Activated CD8-positive, alpha-beta T cell treated with anti-CD3 and anti-CD28 coated beads for 36 hours (primary cell): ENCODE measurements at regions not wholly inside any gene's neighbourhood (a gene's known extent, or its start where the extent isn't known, plus 50 kb on each side); places are given as distances from the start of the nearest gene placed in this dataset.

Experiments
- ATAC-seq: fragments of 200-7000 bp; cut with Tn5 transposase; one replicate; pipeline ENCODE4 v1.10.0; 2021; ENCODE audit warnings: mild to moderate bottlenecking, moderate library complexity
- CTCF ChIA-PET: fragments of 350-600 bp; sonication (Branson Sonifier 250); formaldehyde crosslinking; loops from one replicate; lab custom pipeline; 2021; ENCODE audit warnings: antibody characterized with exemption; lab: Charles Lee
- POLR2A ChIA-PET: fragments of 350-600 bp; sonication (Branson Sonifier 250); formaldehyde crosslinking; loops from one replicate; lab custom pipeline; 2021; ENCODE audit warnings: antibody characterized with exemption; lab: Charles Lee
- DNase-seq: peaks from one replicate; pipeline ENCODE4 v3.0.0-alpha.2; 2020
- H3K27ac Mint-ChIP-seq: one replicate; pipeline ENCODE4 v1.8.0; 2021; ENCODE audit warnings: mild to moderate bottlenecking, mixed read lengths
- H3K27me3 Mint-ChIP-seq: one replicate; pipeline ENCODE4 v1.8.0; 2021; ENCODE audit warnings: mixed read lengths
- H3K36me3 Mint-ChIP-seq: one replicate; pipeline ENCODE4 v1.8.0; 2021; ENCODE audit warnings: low read depth, mixed read lengths
- H3K4me1 Mint-ChIP-seq: one replicate; pipeline ENCODE4 v1.8.0; 2021; ENCODE audit warnings: low read depth, mixed read lengths
- H3K4me3 Mint-ChIP-seq: one replicate; pipeline ENCODE4 v1.8.0; 2021; ENCODE audit warnings: mild to moderate bottlenecking, moderate library complexity, mixed read lengths
- H3K9me3 Mint-ChIP-seq: one replicate; pipeline ENCODE4 v1.8.0; 2021; ENCODE audit warnings: mixed read lengths
- CTCF ChIP-seq: fragments of 200-600 bp; IDR thresholded peaks from one replicate; pipeline ENCODE4 v1.8.0; 2022; ENCODE audit warnings: antibody characterized with exemption, mild to moderate bottlenecking
- intact Hi-C: fragments of 100-400 bp; cut with micrococcal nuclease; formaldehyde crosslinking; loops from one replicate; pipeline ENCODE4 v1.10.0; 2022

GRCh38 chr5:120874081-120874862, 410.2 kb downstream of the PRR16 start:
- Mint-ChIP-seq H3K36me3 (no peaks in the 10 kb centered on the region), H3K4me3 (no peak overlapping the region), H3K27ac (no peak overlapping the region), H3K4me1 (no peaks in the 10 kb centered on the region), H3K27me3 (peaks cover 3% of the 10 kb centered on the region), H3K9me3 (peaks cover 1% of the 10 kb centered on the region)
- ATAC-seq (no peak), DNase-seq (no peak)
- CTCF ChIA-PET = no interaction called here
- intact Hi-C loops = no loop called here
- TF ChIP-seq CTCF = no peak
- POLR2A ChIA-PET = no interaction called here

- DNase-seq (no peak), ATAC-seq (no peak)
- Mint-ChIP-seq H3K9me3 (peaks cover 1% of the 10 kb centered on the region), H3K36me3 (no peaks in the 10 kb centered on the region), H3K4me1 (no peaks in the 10 kb centered on the region), H3K27me3 (no peaks in the 10 kb centered on the region), H3K4me3 (no peak overlapping the region), H3K27ac (no peak overlapping the region)
- intact Hi-C loops = no loop called here
- TF ChIP-seq CTCF = no peak
- POLR2A ChIA-PET = no interaction called here
- CTCF ChIA-PET = no interaction called here
Observed at GRCh38 chr5:120882038-120882775, 418.1 kb downstream of the PRR16 start.

GRCh38 chr5:120886351-120886860, 422.3 kb downstream of the PRR16 start:
- peaks cover 6% of the 10 kb centered on the region for H3K9me3 Mint-ChIP-seq
- no peaks in the 10 kb centered on the region for H3K4me1 Mint-ChIP-seq
- no peak overlapping the region for H3K27ac Mint-ChIP-seq
- no peaks in the 10 kb centered on the region for H3K36me3 Mint-ChIP-seq
- ATAC-seq (no peak), DNase-seq (no peak)
- ChIA-PET CTCF (no interaction called here), POLR2A (no interaction called here)
- no peaks in the 10 kb centered on the region for H3K27me3 Mint-ChIP-seq
- no peak for TF ChIP-seq CTCF
- intact Hi-C loops = no loop called here
- H3K4me3 Mint-ChIP-seq = no peak overlapping the region

- ChIA-PET POLR2A (no interaction called here), CTCF (no interaction called here)
- no peak overlapping the region for H3K27ac Mint-ChIP-seq
- no peaks in the 10 kb centered on the region for H3K36me3 Mint-ChIP-seq
- no peaks in the 10 kb centered on the region for H3K4me1 Mint-ChIP-seq
- intact Hi-C loops = no loop called here
- H3K9me3 Mint-ChIP-seq = peaks cover 1% of the 10 kb centered on the region
- DNase-seq (no peak), ATAC-seq (no peak)
- no peaks in the 10 kb centered on the region for H3K27me3 Mint-ChIP-seq
- no peak overlapping the region for H3K4me3 Mint-ChIP-seq
- no peak for TF ChIP-seq CTCF
Observed at GRCh38 chr5:120895660-120896059, 431.6 kb downstream of the PRR16 start.

- intact Hi-C loops = no loop called here
Observed at GRCh38 chr5:120901199-120901598, 437.1 kb downstream of the PRR16 start.

More at GRCh38 chr5:120901199-120901598, 437.1 kb downstream of the PRR16 start:
- CTCF ChIA-PET = no interaction called here
- H3K9me3 Mint-ChIP-seq = peaks cover 6% of the 10 kb centered on the region
- TF ChIP-seq CTCF = no peak
- POLR2A ChIA-PET = no interaction called here
- H3K36me3 Mint-ChIP-seq = no peaks in the 10 kb centered on the region
- ATAC-seq (no peak), DNase-seq (no peak)
- no peaks in the 10 kb centered on the region for H3K4me1 Mint-ChIP-seq
- no peaks in the 10 kb centered on the region for H3K27me3 Mint-ChIP-seq
- H3K27ac Mint-ChIP-seq = no peak overlapping the region
- no peak overlapping the region for H3K4me3 Mint-ChIP-seq
